SK-N-SH treated with all-trans-retinoic acid at 6 μM for 48 hours (cell line): ENCODE measurements at regions not wholly inside any gene's neighbourhood (a gene's known extent, or its start where the extent isn't known, plus 50 kb on each side); places are given as distances from the start of the nearest gene placed in this dataset.

Experiments
- ATAC-seq: fragments of 200-7000 bp; cut with Tn5 transposase; 3 replicates; pipeline ENCODE4 v1.9.1; 2020; ENCODE audit warnings: mild to moderate bottlenecking, moderate library complexity
- ARNTL ChIP-seq: fragments of 450-650 bp; formaldehyde crosslinking; IDR thresholded peaks from 2 replicates; pipeline ENCODE4 v1.5.0; 2020; ENCODE audit warnings: low read depth, mild to moderate bottlenecking, moderate library complexity, borderline replicate concordance
- BACH2 ChIP-seq: fragments of 250-450 bp; sonication (Bioruptor Pico); IDR thresholded peaks from 2 replicates; pipeline ENCODE4 v1.9.0; 2021; ENCODE audit warnings: mild to moderate bottlenecking, borderline replicate concordance
- CREB5 ChIP-seq: fragments of 250-450 bp; sonication (Bioruptor Pico); IDR thresholded peaks from 2 replicates; pipeline ENCODE4 v1.5.1; 2020; ENCODE audit warnings: low read depth, mild to moderate bottlenecking, moderate library complexity
- CSDC2 ChIP-seq: fragments of 250-450 bp; sonication (Bioruptor Pico); IDR thresholded peaks from 2 replicates; pipeline ENCODE4 v1.5.0; 2020; ENCODE audit warnings: mild to moderate bottlenecking, moderate library complexity
- CSRNP3 ChIP-seq: fragments of 250-450 bp; sonication (Bioruptor Pico); IDR thresholded peaks from 2 replicates; pipeline ENCODE4 v1.5.1; 2021; ENCODE audit warnings: mild to moderate bottlenecking, moderate library complexity
- ESRRG ChIP-seq: fragments of 250-450 bp; sonication (Bioruptor Pico); IDR thresholded peaks from 2 replicates; pipeline ENCODE4 v1.6.1; 2021; ENCODE audit warnings: mild to moderate bottlenecking
- GLIS3 ChIP-seq: fragments of 250-450 bp; sonication (Bioruptor Pico); IDR thresholded peaks from 2 replicates; pipeline ENCODE4 v1.5.0; 2020; ENCODE audit warnings: mild to moderate bottlenecking, moderate library complexity
- ISL1 ChIP-seq: fragments of 250-450 bp; sonication (Bioruptor Pico); IDR thresholded peaks from 2 replicates; pipeline ENCODE4 v2.1.2; 2022; ENCODE audit warnings: mild to moderate bottlenecking, moderate library complexity
- OSR1 ChIP-seq: fragments of 250-450 bp; sonication (Bioruptor Pico); IDR thresholded peaks from 2 replicates; pipeline ENCODE4 v1.8.0; 2022; ENCODE audit warnings: moderate library complexity, mild to moderate bottlenecking, inconsistent platforms
- PATZ1 ChIP-seq: fragments of 250-450 bp; sonication (Bioruptor Pico); IDR thresholded peaks from 2 replicates; pipeline ENCODE4 v1.8.0; 2020; ENCODE audit warnings: mild to moderate bottlenecking, moderate library complexity, borderline replicate concordance
- PPARA ChIP-seq: fragments of 250-450 bp; sonication (Bioruptor Pico); IDR thresholded peaks from 2 replicates; pipeline ENCODE4 v1.5.0; 2020; ENCODE audit warnings: mild to moderate bottlenecking, borderline replicate concordance
- RARB ChIP-seq: fragments of 250-450 bp; sonication (Bioruptor Pico); IDR thresholded peaks from 2 replicates; pipeline ENCODE4 v1.8.0; 2021; ENCODE audit warnings: mild to moderate bottlenecking, moderate library complexity
- SNAI2 ChIP-seq: fragments of 250-450 bp; sonication (Bioruptor Pico); IDR thresholded peaks from 2 replicates; pipeline ENCODE4 v1.5.0; 2020; ENCODE audit warnings: mild to moderate bottlenecking, moderate library complexity
- TCF4 ChIP-seq: fragments of 250-450 bp; sonication (Bioruptor Pico); IDR thresholded peaks from 2 replicates; pipeline ENCODE4 v1.8.0; 2021; ENCODE audit warnings: mild to moderate bottlenecking, moderate library complexity, borderline replicate concordance
- TOX ChIP-seq: fragments of 250-450 bp; sonication (Bioruptor Pico); IDR thresholded peaks from 2 replicates; pipeline ENCODE4 v1.8.0; 2021; ENCODE audit warnings: mild to moderate bottlenecking, moderate library complexity, borderline replicate concordance
- ZC3H10 ChIP-seq: fragments of 250-450 bp; sonication (Bioruptor Pico); IDR thresholded peaks from 2 replicates; pipeline ENCODE4 v1.5.1; 2021; ENCODE audit warnings: mild to moderate bottlenecking, moderate library complexity
- ZFP3 ChIP-seq: fragments of 250-450 bp; sonication (Bioruptor Pico); IDR thresholded peaks from 2 replicates; pipeline ENCODE4 v1.5.0; 2020; ENCODE audit warnings: mild to moderate bottlenecking, moderate library complexity
- ZFP30 ChIP-seq: fragments of 450-650 bp; formaldehyde crosslinking; IDR thresholded peaks from 2 replicates; pipeline ENCODE4 v1.5.0; 2022; ENCODE audit warnings: mild to moderate bottlenecking, moderate library complexity
- ZNF565 ChIP-seq: fragments of 450-650 bp; formaldehyde crosslinking; conservative IDR thresholded peaks from 2 replicates; pipeline ENCODE4 v1.5.0; 2020; ENCODE audit warnings: low read depth, mild to moderate bottlenecking, moderate library complexity
- ZNF70 ChIP-seq: fragments of 450-650 bp; formaldehyde crosslinking; IDR thresholded peaks from 2 replicates; pipeline ENCODE4 v1.5.0; 2020; ENCODE audit warnings: mild to moderate bottlenecking, moderate library complexity
- ZNF8 ChIP-seq: fragments of 450-650 bp; formaldehyde crosslinking; IDR thresholded peaks from 2 replicates; pipeline ENCODE4 v1.5.0; 2020; ENCODE audit warnings: mild to moderate bottlenecking, moderate library complexity
- TF ChIP-seq, protein P1 (sequence below): fragments of 250-450 bp; sonication (Bioruptor Pico); IDR thresholded peaks from 2 replicates; pipeline ENCODE4 v1.5.0; 2020; ENCODE audit warnings: mild to moderate bottlenecking, moderate library complexity
- TF ChIP-seq, protein P2 (sequence below): fragments of 250-450 bp; sonication (Bioruptor Pico); IDR thresholded peaks from 2 replicates; pipeline ENCODE4 v1.8.0; 2021; ENCODE audit warnings: low read depth, mild to moderate bottlenecking, moderate library complexity, borderline replicate concordance

GRCh38 chr6:56798163-56798562, 155.5 kb upstream of the DST start (continued):
- no peak for TF ChIP-seq PATZ1
- TF ChIP-seq ZNF8 (CRISPR knock-in tag): no peak
- peak; percentile 67; the same call in 1 of the 2 replicates for TF ChIP-seq ZC3H10 (CRISPR knock-in tag)
- TF ChIP-seq TCF4 (CRISPR knock-in tag): no peak
- no peak for TF ChIP-seq GLIS3 (CRISPR knock-in tag)
- TF ChIP-seq ESRRG (CRISPR knock-in tag): no peak
- TF ChIP-seq CSRNP3 (CRISPR knock-in tag): no peak

- peak; percentile 57 for ATAC-seq
- TF ChIP-seq RARB (CRISPR knock-in tag) (no peak), ISL1 (CRISPR knock-in tag) (peak; percentile 31; the same call in 1 of the 2 replicates), PPARA (CRISPR knock-in tag) (no peak), ZC3H10 (CRISPR knock-in tag) (peak; percentile 78; the same call in 1 of the 2 replicates)
Observed at GRCh38 chr6:56796196-56796532, 153.5 kb upstream of the DST start.

DNA sequence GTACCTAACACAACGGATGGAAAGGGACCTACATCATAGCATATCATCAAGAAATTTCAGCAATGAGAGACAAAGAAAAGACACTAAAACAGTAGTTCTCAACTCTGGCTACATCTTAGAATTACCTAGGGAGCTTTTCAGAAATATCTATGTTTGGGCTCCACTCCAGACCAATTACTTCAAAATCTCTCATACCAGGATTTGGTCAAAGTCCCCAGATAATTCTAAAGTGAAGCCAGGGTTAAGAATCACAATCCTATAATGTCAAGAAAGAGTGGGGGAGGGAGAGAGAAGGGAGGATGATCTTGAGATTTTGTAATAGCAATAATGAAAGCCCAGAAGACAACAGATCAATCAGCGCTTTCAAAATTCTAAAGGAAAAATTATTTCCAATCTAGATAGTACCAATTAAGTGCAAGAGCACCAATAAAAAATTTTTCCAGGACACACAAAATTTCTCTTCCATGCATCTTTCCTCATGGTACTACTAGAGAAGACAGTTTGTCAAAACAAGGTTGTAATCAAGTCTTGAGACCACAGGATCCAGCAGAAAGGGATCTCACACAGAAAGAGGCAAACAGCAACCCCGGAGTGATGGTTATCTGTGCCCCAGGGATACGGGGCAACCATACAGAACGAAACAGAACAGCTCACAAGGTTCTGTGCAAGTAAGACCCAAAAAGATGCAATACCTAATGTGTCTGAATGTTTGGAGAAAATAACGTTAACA, 152.9 kb upstream of the DST start:
- TF ChIP-seq ZNF70 (CRISPR knock-in tag) (no peak), TOX (CRISPR knock-in tag) (no peak), PPARA (CRISPR knock-in tag) (no peak), SNAI2 (CRISPR knock-in tag) (no peak), ZC3H10 (CRISPR knock-in tag) (no peak), ZFP30 (CRISPR knock-in tag) (no peak), RARB (CRISPR knock-in tag) (no peak), BACH2 (CRISPR knock-in tag) (no peak), CREB5 (CRISPR knock-in tag) (no peak), ISL1 (CRISPR knock-in tag) (no peak), ZFP3 (CRISPR knock-in tag) (no peak), GLIS3 (CRISPR knock-in tag) (no peak), OSR1 (no peak), TCF4 (CRISPR knock-in tag) (no peak), ESRRG (CRISPR knock-in tag) (no peak), ARNTL (CRISPR knock-in tag) (no peak)
- TF ChIP-seq, protein P1, sequence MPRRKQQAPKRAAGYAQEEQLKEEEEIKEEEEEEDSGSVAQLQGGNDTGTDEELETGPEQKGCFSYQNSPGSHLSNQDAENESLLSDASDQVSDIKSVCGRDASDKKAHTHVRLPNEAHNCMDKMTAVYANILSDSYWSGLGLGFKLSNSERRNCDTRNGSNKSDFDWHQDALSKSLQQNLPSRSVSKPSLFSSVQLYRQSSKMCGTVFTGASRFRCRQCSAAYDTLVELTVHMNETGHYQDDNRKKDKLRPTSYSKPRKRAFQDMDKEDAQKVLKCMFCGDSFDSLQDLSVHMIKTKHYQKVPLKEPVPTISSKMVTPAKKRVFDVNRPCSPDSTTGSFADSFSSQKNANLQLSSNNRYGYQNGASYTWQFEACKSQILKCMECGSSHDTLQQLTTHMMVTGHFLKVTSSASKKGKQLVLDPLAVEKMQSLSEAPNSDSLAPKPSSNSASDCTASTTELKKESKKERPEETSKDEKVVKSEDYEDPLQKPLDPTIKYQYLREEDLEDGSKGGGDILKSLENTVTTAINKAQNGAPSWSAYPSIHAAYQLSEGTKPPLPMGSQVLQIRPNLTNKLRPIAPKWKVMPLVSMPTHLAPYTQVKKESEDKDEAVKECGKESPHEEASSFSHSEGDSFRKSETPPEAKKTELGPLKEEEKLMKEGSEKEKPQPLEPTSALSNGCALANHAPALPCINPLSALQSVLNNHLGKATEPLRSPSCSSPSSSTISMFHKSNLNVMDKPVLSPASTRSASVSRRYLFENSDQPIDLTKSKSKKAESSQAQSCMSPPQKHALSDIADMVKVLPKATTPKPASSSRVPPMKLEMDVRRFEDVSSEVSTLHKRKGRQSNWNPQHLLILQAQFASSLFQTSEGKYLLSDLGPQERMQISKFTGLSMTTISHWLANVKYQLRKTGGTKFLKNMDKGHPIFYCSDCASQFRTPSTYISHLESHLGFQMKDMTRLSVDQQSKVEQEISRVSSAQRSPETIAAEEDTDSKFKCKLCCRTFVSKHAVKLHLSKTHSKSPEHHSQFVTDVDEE (CRISPR knock-in tag): no peak
- peak; percentile 23 for ATAC-seq

DNA sequence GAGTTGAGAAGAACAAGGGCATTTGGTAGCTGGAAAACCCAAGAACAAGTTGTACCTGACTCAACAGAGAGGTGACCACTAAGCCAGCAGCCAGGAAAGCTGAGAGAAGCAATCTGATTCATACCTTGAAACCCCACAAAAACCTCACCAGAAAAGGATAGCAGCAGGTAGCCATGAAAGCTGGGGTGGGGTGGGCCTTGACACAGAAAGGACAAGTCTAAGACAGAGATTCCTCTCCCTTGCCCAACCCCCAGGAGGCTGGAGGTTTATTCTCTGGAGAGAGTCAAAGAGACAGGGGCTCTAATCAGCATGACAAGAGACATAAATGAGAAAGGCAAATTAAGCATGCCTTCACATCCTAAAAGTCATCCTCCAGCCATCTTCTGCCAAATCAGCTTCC, 151.7 kb upstream of the DST start:
- ATAC-seq: no peak

More for the DNA sequence above, 151.7 kb upstream of the DST start:
- TF ChIP-seq, protein P2, sequence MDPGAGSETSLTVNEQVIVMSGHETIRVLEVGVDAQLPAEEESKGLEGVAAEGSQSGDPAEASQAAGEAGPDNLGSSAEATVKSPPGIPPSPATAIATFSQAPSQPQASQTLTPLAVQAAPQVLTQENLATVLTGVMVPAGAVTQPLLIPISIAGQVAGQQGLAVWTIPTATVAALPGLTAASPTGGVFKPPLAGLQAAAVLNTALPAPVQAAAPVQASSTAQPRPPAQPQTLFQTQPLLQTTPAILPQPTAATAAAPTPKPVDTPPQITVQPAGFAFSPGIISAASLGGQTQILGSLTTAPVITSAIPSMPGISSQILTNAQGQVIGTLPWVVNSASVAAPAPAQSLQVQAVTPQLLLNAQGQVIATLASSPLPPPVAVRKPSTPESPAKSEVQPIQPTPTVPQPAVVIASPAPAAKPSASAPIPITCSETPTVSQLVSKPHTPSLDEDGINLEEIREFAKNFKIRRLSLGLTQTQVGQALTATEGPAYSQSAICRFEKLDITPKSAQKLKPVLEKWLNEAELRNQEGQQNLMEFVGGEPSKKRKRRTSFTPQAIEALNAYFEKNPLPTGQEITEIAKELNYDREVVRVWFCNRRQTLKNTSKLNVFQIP (CRISPR knock-in tag): no peak
- TF ChIP-seq TCF4 (CRISPR knock-in tag) (no peak), PPARA (CRISPR knock-in tag) (no peak), ESRRG (CRISPR knock-in tag) (no peak), ZNF565 (CRISPR knock-in tag) (no peak), ZNF70 (CRISPR knock-in tag) (no peak), CREB5 (CRISPR knock-in tag) (no peak), TOX (CRISPR knock-in tag) (no peak), ZFP30 (CRISPR knock-in tag) (no peak), CSDC2 (CRISPR knock-in tag) (no peak), ZFP3 (CRISPR knock-in tag) (no peak), CSRNP3 (CRISPR knock-in tag) (no peak), GLIS3 (CRISPR knock-in tag) (no peak)
- TF ChIP-seq, all 23 proteins: peak for 0
